Thoracic aorta (tissue), 2 donors: ENCODE measurements at regions not wholly inside any gene's neighbourhood (a gene's known extent, or its start where the extent isn't known, plus 50 kb on each side); places are given as distances from the start of the nearest gene placed in this dataset.

ENCODE experiments used
- ATAC-seq: fragments of 150-250 bp; one replicate; pipeline ENCODE4 v1.8.0; 2017; ENCODE audit warnings: low read depth; ENCODE audit not compliant: insufficient number of reproducible peaks, low FRiP score
- DNase-seq: peaks from one replicate; pipeline ENCODE4 v3.0.0-alpha.2; 2020; ENCODE audit warnings: low spot score
- H3K27ac ChIP-seq, 2 donors: fragments of 200-600 bp; sonication (generic); 1 replicate in 1 of 2; 2 replicates in 1 of 2; pipeline ENCODE4 v1.5.1; 2016; ENCODE audit warnings: mild to moderate bottlenecking in 2 of 2, moderate library complexity in 2 of 2
- H3K27me3 ChIP-seq: fragments of 200-600 bp; sonication (generic); replicated peaks from 2 replicates; pipeline ENCODE4 v1.6.0; 2016; ENCODE audit warnings: mild to moderate bottlenecking; ENCODE audit not compliant: insufficient read depth
- H3K36me3 ChIP-seq: fragments of 200-600 bp; sonication (generic); one replicate; pipeline ENCODE4 v1.5.1; 2016
- H3K4me1 ChIP-seq, 2 donors: fragments of 200-600 bp; sonication (generic); 1 replicate in 1 of 2; 2 replicates in 1 of 2; pipeline versions ENCODE4 v1.5.1 to v1.6.0; 2016; ENCODE audit warnings: low read depth in 2 of 2, mild to moderate bottlenecking in 1 of 2; ENCODE audit not compliant: control insufficient read depth in 1 of 2
- H3K4me3 ChIP-seq: fragments of 200-600 bp; sonication (generic); 2 replicates; pipeline ENCODE4 v1.5.1; 2016; ENCODE audit warnings: mild to moderate bottlenecking
- H3K9me3 ChIP-seq: fragments of 200-600 bp; sonication (generic); 2 replicates; pipeline ENCODE4 v1.5.1; 2016
- CTCF ChIP-seq: fragments of 200-600 bp; sonication (generic); IDR thresholded peaks from one replicate; pipeline ENCODE4 v1.5.1; 2019; ENCODE audit warnings: antibody characterized with exemption

GRCh38 chr17:77675816-77676215, 282.7 kb upstream of the TNRC6C start:
- H3K4me1 ChIP-seq, result no peaks in the 10 kb centered on the region
- no peak for ATAC-seq
- H3K4me3 ChIP-seq, result no peak overlapping the region

GRCh38 chr17:77676237-77676661, 282.3 kb upstream of the TNRC6C start:
- Histone ChIP-seq H3K36me3 (no peaks in the 10 kb centered on the region), H3K27me3 (no peaks in the 10 kb centered on the region), H3K9me3 (no peaks in the 10 kb centered on the region), H3K4me3 (no peak overlapping the region), H3K4me1 (no peaks in the 10 kb centered on the region), H3K27ac (no peak overlapping the region)
- TF ChIP-seq CTCF, result no peak
- DNase-seq (no peak), ATAC-seq (no peak)

More at GRCh38 chr17:77675816-77676215, 282.7 kb upstream of the TNRC6C start:
- no peaks in the 10 kb centered on the region for H3K9me3 ChIP-seq
- H3K27ac ChIP-seq, result no peak overlapping the region
- no peak for DNase-seq
- no peaks in the 10 kb centered on the region for H3K36me3 ChIP-seq
- H3K27me3 ChIP-seq, result no peaks in the 10 kb centered on the region
- TF ChIP-seq CTCF, result no peak

GRCh38 chr17:77677211-77677610, 281.3 kb upstream of the TNRC6C start:
- DNase-seq (no peak), ATAC-seq (no peak)
- no peak overlapping the region for H3K27ac ChIP-seq
- no peaks in the 10 kb centered on the region for H3K27me3 ChIP-seq
- no peaks in the 10 kb centered on the region for H3K36me3 ChIP-seq
- no peaks in the 10 kb centered on the region for H3K4me1 ChIP-seq
- no peak overlapping the region for H3K4me3 ChIP-seq
- TF ChIP-seq CTCF, result no peak
- no peaks in the 10 kb centered on the region for H3K9me3 ChIP-seq

- DNase-seq (no peak), ATAC-seq (no peak)
- Histone ChIP-seq H3K9me3 (no peaks in the 10 kb centered on the region), H3K4me1 (no peaks in the 10 kb centered on the region), H3K27ac (no peak overlapping the region), H3K27me3 (no peaks in the 10 kb centered on the region), H3K36me3 (no peaks in the 10 kb centered on the region), H3K4me3 (no peak overlapping the region)
- no peak for TF ChIP-seq CTCF
Measured at GRCh38 chr17:77677630-77678029, 280.9 kb upstream of the TNRC6C start.

- H3K27me3 ChIP-seq, result no peaks in the 10 kb centered on the region
- no peak overlapping the region for H3K27ac ChIP-seq
- H3K4me1 ChIP-seq, result no peaks in the 10 kb centered on the region
- DNase-seq (no peak), ATAC-seq (no peak)
- no peaks in the 10 kb centered on the region for H3K36me3 ChIP-seq
- TF ChIP-seq CTCF, result no peak
- H3K9me3 ChIP-seq, result no peaks in the 10 kb centered on the region
- no peak overlapping the region for H3K4me3 ChIP-seq
Measured at GRCh38 chr17:77679589-77679988, 278.9 kb upstream of the TNRC6C start.
